CD4-positive, alpha-beta T cell treated with Interleukin-2 at 100 ng/mL for 4 hours (primary cell): ENCODE measurements at regions not wholly inside any gene's neighbourhood (a gene's known extent, or its start where the extent isn't known, plus 50 kb on each side); places are given as distances from the start of the nearest gene placed in this dataset.

Experiments used
- DNase-seq: peaks from one replicate; pipeline ENCODE4 v3.0.0-alpha.2; 2020; ENCODE audit warnings: low spot score

DNA sequence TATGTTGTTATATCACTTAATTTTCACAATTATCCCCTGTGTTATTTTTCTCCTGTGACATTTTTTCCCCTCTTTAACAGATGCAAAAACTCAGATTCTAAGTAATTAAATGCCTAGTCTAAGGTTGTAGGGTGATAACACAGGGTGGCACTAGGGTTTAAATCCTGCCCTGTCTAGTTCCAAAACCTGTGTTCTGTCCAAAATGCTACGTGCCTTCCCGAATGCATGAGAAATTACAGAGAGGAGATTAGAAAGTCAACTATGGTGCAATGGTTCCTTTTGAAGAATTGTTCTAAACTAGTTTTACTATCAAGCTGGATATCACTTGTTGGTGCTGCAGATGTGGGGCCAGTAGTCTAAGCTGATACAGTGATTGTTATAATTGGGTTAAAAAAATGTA lies 108.0 kb downstream of the DIPK2A start:
- no peak for DNase-seq

DNA sequence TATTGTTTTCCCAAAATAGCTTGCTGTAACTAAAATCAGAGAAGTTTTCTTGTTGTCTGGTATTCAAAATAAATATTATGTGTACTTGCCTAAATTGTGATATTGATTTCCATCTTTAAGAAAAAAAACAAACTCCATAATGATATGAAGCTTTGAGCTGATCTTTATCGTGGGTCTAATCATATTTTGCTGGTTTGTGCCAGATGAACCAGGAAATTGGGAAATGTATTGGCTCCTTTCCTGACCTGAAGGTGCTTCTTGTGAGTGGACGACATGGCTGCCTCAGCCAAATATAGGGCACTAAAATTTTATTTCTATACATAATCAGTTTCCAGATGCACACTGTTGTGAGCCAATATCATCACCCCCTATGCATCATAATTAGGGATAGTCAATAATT lies 113.3 kb downstream of the DIPK2A start:
- DNase-seq = no peak

DNA sequence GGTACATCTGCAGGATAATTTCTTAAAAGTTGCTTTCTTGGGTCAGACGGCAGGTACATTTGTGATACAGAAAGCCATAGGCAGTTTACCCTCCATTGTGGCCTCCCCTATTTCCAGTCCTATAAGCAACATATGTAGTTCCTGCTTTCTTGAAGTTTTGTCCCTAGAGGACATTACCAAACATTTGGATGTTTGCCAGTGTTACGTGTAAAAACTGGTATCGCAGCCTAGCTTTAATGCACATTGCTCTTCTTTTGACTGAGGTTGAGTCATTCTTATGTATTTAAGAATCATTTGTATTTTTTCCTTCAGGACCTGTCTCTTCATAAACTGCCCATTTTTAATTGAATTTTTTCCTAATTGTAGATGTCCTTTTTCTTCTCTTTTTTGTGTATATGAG lies 114.3 kb downstream of the DIPK2A start:
- no peak for DNase-seq

DNA sequence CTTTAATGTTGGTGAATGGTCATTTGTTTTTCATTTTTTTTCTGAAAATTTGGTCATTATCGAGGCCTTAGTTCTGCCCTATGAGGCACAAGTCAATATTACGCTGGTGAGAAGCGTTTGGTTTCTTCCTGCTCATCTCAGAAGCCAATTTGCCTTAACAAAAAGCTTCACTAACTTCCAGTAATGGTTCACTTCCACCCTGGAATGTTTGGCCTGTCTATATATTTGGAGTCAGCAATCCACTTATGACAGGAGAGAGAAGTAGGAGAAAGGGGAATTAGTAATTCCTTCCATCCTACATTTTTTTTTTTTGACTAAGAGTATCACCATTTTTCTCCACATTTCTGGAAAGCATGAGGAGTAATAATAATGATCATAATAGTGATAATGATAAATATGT lies 124.4 kb downstream of the DIPK2A start:
- no peak for DNase-seq

DNA sequence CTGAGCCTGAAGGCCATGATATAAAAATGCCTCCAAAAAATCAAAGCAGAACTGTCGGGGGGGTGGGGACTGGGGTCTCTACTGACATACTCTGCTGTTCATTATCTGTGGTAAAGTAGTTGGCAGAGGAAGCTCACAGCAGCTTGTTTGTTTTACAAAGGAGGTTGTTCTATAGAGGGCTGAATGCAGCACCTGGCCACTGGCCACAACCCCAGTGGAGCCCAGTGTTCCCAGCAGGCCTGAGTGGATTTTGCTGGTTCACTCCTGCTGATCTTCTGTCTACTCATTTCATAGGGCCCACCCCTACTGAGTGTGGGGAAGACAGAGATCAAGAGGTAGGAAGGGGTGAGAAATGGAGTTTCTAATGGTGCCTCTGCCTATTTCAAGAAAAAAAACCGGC lies 125.5 kb downstream of the DIPK2A start:
- no peak for DNase-seq

DNA sequence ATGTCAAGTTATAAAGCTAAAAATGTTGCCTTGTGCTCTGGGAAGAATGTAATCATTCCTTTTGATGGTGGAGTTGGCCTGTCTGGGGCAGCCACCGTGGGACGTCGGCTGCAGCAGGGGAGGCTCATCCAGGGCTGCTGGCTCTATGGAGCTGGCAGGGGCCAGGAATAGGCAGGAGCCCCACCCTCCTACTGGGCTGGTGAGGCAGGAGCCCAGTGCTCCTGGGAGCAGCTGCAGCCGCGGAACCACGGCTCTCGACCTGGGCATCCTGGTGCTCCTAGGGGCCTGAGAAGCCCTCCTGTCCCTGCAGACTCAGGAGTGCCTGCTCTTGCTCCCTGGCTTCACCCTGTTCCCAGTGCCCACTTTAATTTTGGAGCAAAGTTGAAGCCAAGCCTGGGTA lies 127.1 kb downstream of the DIPK2A start:
- DNase-seq = no peak

DNA sequence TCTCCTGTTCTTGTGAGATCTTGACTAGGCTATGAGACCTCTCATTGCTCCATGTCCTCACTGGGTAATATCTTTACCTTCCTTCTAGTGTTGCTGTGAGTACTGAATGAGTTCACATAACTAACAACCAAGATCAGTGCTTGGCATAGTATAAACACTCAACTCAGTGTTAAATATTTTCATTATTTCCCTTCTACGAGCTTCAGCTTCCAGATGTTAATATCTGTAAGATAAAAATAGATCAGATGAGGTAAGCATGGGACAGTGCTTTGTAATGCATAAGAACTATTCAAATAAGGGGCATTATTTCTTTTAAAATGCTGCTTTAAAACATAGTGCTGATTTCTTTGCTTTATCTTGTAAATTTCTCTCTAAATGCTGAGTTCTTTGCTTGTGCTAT lies 130.8 kb downstream of the DIPK2A start:
- no peak for DNase-seq

DNA sequence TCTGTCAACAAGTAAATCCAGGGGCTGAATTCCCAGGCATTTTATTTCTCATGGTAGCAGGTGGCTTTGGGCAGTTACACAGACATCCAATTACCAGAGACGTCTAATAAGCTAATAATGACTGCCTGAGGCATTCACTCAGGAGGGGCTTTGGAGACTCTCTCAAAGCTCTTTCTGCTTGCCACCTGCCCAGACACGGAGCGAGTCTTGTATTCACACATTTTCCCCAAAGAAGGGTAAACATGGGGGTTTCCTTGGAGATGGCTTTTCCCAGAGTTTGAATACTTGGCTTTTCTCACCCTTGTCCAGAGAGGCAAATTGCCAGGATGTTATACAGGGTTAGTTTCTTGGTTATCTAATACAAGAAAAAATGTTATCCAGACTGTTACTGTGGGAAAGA lies 132.6 kb downstream of the DIPK2A start:
- no peak for DNase-seq

DNA sequence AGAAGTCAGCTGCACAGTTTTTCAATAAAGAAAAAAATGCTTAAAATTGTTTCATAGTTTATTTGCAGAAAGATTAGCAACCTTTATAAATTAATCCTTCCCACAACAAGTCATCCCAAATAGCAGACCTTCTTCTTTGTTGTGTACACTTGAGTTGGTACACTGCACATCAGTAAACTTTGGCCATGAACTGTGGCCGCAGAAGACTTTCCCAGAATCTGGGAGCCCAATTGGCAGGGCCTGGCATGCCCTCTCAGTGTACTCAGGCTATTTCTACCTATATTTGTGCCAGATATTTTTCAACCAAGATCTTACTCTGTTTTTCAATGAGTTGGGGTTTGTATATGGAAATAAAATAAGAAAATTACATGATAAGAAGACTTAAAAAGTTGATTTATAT lies 133.1 kb downstream of the DIPK2A start:
- DNase-seq = no peak

DNA sequence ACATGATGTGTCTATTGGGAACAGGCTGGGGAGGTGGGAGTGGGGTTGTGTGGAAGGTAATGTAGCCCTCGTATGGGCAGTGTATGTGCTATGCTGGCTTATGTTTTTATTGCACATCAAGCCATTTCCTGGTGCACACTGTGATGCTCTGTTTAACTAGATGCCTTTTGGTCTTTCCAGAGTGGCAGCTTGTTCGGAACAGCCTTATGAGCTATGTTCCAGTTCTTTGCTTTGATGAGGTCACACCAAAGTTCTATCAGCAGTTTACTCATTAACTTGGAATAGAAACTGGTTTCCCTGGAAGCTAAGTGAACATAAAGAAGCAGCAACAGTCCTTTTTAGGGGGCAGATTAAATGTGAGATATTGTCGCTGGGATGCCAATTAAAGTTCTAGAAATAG lies 133.9 kb downstream of the DIPK2A start:
- no peak for DNase-seq

DNA sequence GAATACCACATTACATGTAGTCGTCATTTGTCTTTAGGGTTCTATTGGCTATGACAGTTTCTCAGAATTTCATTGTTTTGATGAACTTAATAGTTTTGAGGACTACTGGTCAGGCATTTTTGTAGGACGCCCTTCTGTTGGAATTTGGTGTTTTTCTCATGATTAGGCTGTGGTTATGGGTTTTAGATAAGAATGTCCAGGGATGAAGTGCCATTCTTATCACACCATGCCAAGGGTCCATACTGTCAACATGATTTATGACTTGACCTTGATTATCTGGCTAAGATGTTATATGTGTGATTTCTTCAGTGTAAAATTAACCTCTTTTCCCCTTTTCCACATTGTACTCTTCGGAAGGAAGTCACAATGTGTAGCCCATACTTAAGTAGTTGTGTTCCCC lies 135.3 kb downstream of the DIPK2A start:
- no peak for DNase-seq

DNA sequence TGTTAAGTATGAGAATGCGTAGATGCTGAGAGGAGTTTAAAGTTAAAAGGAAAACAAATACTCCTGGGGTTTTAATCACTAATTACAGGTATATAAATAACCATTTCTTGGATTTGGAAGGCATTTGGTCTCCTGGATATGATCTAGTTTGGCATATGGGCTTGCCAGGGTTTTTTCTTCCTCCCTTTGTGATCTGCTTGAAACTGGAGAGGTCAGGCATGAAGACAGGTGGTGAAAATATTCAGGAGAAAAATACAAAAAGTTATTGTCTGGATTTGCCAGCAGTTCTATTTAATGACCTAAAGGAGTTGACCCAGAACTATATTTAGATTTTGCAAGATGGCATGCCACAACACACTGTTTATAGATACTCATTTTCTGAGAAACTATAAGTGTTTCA lies 136.3 kb downstream of the DIPK2A start:
- DNase-seq = no peak

DNA sequence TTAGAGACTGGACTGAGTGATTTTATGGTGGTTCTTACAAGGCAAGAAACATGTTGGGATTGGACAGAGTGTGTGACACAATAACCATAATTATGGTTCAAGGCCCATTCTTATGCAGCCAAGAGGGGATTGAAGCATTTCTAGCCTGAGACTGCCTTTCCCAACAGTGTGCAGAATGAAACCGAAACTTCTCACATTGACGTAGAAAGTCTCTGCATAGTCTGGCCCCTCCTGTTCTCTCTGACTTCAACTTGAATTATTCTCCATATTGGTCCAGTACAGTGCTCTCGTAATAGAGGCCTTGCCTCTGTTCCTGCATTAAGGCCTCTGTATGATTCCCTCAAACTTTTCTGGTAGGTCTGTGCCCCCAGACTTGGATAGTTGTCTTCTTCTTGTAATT lies 138.3 kb downstream of the DIPK2A start:
- peak; percentile 4 for DNase-seq

DNA sequence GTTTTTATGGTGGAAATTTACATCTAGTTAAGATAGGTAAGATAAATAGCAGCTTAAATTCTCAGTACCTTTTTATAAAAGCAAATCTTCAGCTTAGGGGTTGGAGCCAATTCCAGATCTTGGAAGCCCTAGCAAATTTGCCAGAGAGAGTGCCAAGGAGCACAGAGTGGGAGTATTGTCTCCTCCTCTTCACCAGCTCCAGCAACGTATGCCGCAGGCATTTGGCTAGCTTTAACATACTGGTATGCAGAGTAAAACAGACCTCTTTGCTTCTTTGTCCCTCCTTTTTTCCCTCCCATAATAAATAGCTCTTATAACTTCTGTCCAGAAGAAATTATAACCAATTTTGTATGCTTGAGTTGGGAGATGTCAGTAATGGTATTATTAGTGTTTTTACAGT lies 140.4 kb downstream of the DIPK2A start:
- DNase-seq = no peak

DNA sequence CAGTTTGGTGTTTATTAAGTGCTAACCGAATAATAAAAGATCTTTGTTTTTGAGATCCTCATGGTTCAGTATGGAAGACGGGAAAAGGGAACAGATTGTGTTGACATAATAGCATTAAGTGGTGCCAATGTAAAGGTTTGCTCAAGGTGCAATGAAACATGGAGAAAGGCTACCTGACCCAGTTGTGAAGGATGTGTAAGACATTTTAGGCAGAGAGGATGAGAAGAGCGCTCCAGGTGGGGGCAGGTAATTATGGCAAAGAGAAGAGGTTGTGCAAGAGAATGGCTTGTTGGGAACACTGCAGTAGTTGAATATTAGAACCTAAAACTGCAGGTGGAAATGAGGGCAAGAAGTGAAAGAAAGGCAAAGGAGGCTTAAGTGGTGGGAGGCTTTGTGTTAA lies 140.8 kb downstream of the DIPK2A start:
- no peak for DNase-seq

DNA sequence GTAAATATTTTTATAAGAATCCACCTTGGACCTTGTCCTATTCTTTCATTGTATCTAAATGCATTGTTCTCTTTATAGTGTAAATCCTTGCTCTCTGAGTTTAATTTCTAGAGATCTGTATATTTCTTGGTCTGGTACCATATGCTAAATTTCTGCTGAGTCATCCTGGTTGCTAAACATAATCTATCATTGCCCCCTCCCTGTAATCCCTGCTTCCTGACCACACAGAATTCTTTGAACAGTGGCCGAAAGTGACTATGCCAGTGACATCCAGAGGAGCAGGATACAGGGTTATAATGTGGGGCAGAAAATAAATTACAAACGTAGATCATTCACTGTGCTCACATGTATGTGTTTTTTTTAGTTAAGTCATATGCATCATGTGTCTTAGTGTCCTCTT lies 143.1 kb downstream of the DIPK2A start:
- no peak for DNase-seq

DNA sequence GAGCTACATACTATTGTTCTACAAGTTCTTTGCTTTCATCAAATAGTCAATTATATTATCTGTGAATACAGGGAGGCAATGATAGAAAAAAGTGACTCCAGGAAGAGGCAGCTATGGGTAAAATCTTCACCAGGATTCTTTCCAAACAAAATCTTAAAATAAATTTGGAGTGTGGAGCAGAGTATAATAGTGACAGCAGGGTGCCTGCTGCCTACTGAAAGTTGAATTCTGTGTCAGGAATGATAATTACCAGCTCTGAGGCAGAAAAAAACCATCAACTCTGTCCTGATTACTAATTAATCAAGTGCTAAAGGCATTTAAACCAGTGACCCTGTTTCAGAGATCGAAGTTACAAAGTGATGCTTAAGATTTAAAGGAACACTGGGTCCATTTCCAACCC lies 148.0 kb downstream of the DIPK2A start:
- DNase-seq = no peak

DNA sequence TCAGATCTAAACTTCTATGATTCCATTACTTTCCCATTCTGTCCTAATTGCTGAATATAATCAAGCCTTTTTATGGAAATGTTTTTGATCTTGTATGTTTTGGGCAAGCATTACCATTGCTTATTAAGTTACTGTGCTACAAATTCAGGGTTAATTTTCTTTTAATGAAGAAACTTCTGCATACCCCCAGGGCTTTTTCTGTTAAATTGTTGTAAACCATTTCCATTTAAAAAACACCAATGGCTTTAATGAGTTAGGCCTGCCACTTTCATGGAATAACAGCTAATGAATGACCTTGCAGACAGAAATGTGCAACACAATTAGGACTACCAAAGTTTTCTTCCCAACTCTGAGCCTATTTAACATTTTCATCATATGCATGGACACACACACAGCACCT lies 150.0 kb downstream of the DIPK2A start:
- no peak for DNase-seq

DNA sequence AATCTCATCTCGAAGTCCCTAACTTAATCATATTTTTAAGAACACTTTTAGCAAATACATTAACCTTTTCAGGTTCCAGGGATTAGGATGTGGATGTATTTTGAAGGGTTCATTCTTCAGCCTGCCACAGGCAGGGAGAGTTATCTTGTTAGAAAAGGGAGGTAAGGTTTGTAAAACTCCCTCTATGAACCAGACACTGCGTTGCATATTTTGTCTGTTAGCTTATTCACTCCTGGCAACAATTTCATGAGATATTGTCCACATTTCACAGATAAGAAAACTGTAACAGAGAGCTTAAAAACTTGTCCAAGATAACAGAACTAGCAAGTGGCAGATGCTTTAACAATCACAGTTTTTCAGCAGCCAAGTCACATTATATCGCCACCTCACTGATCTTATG lies 155.4 kb downstream of the DIPK2A start:
- DNase-seq = no peak

DNA sequence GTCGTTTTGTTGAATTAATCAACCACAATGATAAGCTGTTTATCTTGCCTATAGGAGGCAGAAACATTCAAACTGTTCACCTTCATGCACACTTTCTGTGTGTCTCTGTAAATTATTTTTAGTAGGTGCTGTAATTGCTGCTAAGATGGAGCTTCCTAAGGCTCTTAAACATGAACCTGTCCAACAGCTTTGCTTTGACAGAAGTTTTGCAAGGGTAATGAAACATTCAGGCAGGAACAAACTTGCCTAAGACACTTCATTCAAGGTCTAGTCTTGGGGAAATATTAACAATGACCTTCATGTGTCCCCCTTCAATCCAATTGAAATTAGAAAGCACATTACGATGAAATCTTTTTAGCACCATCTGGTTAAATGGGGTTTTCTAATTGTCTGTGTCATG lies 156.1 kb downstream of the DIPK2A start:
- no peak for DNase-seq

DNA sequence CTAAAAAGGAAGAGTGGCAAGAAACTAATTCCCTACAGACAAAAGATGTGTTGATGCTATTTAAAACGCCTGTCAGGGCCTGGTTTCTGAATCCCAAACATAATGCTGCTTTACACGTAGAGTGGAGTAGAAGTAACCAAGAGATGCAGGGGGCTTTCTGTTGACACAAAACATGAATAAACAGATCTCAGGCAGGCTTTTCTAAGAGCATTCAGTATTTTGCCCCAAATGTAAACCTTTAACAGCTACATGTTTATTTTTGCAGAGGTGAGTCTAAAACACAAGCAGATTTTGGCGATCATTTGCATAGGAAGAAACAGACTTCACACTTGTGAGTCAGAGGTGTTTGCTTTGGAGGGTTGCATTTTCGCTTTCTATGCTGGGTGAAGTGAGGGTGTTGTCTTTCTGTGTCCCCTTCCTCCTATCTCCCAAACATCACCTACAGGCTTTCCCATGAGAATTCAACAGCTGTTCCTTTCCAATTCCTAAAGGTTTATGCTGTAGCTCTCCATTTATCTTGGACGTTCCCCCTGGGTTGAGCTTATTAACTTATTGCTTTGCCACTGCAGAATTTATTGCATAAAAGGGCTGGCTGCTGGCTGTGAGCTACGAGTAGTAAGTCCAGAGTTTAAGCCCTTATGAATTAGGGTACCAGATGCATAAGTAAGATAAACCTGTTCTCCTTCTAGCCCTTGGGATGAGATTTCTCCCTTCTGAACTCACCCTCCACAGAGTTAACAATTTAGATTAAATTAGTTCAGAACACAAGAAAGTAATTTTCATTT lies 156.7 kb downstream of the DIPK2A start:
- DNase-seq = peak; percentile 21

DNA sequence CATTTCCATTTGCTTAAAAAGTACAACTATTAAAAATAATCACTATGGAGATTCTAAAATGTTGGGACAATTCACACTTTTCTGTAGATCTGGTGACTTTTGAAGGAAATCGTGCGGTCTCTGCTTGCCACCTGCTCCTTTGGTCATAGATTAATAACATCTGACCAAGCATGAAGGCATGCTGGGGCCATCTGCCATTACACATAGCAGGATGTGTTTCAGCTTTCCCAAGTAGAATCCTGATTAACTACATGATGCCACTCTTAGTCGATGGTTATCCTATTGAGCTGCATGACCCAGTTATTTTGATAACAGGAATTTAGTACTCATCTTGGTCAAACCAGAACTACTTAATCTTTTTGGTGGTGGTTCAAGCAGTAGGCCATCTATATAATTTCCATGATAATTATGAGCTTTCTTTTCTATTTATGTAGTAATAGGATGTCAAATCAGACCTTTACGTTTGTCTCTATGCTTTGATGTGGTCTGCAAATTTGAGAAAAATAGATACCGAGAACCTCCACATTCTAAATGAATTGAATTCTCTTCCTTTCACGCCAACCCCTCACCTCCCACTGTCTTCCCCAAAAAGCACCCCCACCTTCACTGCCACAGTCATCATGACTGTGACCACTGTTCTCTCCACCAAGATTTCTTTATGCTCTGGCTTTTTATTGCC lies 158.1 kb downstream of the DIPK2A start:
- DNase-seq = no peak

DNA sequence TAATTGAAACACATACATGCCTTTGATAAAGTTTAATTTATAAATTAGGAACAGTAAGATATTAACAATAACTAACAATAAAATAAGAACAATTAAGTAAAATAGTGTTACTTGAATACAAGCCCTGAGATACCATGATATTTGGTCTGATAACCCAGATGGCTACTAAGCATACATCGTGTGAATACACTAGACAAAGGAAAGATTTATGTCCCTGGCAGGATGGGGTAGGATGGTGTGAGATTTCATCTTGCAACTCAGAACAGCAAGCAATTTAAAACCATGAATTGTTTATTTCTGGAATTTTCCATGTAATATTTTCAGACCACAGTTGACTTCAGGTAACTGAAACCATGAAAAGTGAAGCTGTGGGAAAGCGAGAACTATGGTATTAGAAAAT lies 169.5 kb downstream of the DIPK2A start:
- DNase-seq = no peak

DNA sequence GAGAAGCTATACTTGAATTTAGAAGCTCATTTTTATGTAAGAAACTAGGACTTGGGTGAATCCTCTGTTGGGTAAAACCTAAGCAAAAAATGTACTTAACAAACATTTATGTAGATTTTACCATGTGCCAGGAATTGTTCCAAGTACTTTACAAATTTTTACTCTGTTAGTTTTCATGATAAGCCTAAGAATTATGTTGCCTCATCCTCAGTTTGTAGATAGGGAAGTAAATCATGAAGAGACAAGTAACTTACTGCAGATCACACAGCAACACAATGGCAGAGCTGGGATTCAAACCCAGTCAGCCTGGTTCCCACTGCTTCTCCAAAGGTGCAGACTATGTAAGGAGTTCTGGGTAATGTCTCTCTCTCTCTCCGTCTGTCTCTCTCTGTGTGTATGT lies 169.9 kb downstream of the DIPK2A start:
- no peak for DNase-seq
